HepG2 (cell line): ENCODE measurements at regions not wholly inside any gene's neighbourhood (a gene's known extent, or its start where the extent isn't known, plus 50 kb on each side); places are given as distances from the start of the nearest gene placed in this dataset.
"Not testable (repeated sequence)": the region's sequence is repeated elsewhere in the genome, so short reads cannot be mapped to it uniquely, and the experiment has no call there.

Experiments
- ATAC-seq: fragments of 200-7000 bp; cut with Tn5 transposase; 3 replicates; pipeline ENCODE4 v1.9.1; 2020; ENCODE audit warnings: mild to moderate bottlenecking, moderate library complexity
- BruUV-seq: library from RNA; stranded (reverse); fragments of 400-500 nt; replicated peaks from 2 replicates; lab custom pipeline; 2021; lab: Mats Ljungman, UMichigan
- CTCF ChIA-PET: fragments of 300-600 bp; formaldehyde crosslinking; extraction: SDS; loops from one replicate; lab custom pipeline; 2021; ENCODE audit warnings: low total read pairs, inconsistent platforms, low intra/inter-chr PET ratio; lab: Yijun Ruan, JAX
- POLR2A ChIA-PET: fragments of 350-600 bp; sonication (Branson Sonifier 250); formaldehyde crosslinking; loops from one replicate; lab custom pipeline; 2020; ENCODE audit warnings: antibody characterized with exemption, inconsistent platforms; lab: Yijun Ruan, JAX
- DNase-seq: peaks from one replicate; pipeline ENCODE4 v3.0.0-alpha.2; 2015; ENCODE audit warnings: low spot score
- FAIRE-seq: peaks from 3 replicates; lab custom pipeline; 2011; peaks lifted over from hg19 to GRCh38; lab: Jason Lieb, UNC
- H2AFZ ChIP-seq: one replicate; pipeline ENCODE4 v1.6.1; 2011; ENCODE audit warnings: low read length, inconsistent platforms
- H3K27ac ChIP-seq: fragments of 300-600 bp; 3 replicates; pipeline ENCODE4 v1.8.0; 2011; ENCODE audit warnings: mixed run types, mild to moderate bottlenecking, mixed read lengths, low read length, inconsistent platforms; ENCODE audit not compliant: insufficient read depth; ENCODE audit errors: extremely low read length
- H3K27me3 ChIP-seq, 2 experiments: fragments of 200-600 bp in 1 of 2; 2 replicates in 1 of 2; 3 replicates in 1 of 2; pipeline versions ENCODE4 v1.6.0 to v1.8.0; 2011; ENCODE audit warnings: low read length in 2 of 2, mild to moderate bottlenecking in 2 of 2, moderate library complexity in 2 of 2, inconsistent platforms in 1 of 2; ENCODE audit not compliant: insufficient read depth in 2 of 2, control insufficient read depth in 1 of 2
- H3K36me3 ChIP-seq, 2 experiments: fragments of 200-600 bp in 1 of 2; replicated peaks in 1 of 2; 2 replicates in 1 of 2; 3 replicates in 1 of 2; pipeline versions ENCODE4 v1.5.1 to v1.8.0; 2011; ENCODE audit warnings: low read length in 2 of 2, inconsistent platforms in 1 of 2; ENCODE audit not compliant: insufficient read depth in 2 of 2, control insufficient read depth in 1 of 2
- H3K4me1 ChIP-seq: 2 replicates; pipeline ENCODE4 v1.5.1; 2012; ENCODE audit warnings: low read length, inconsistent platforms; ENCODE audit not compliant: insufficient read depth
- H3K4me2 ChIP-seq: 2 replicates; pipeline ENCODE4 v1.6.0; 2011; ENCODE audit warnings: low read depth, low read length, inconsistent platforms
- H3K4me3 ChIP-seq, 3 experiments: fragments of 200-600 bp in 1 of 3; sonication (generic), shearing (Covaris generic) in 1 of 3; replicated peaks in 1 of 3; 2 replicates each; pipeline ENCODE4 v1.5.1; 2011 to 2016; ENCODE audit warnings: low read length in 3 of 3, inconsistent platforms in 2 of 3, low read depth in 2 of 3, mild to moderate bottlenecking in 2 of 3, control low read depth in 1 of 3, mixed read lengths in 1 of 3; ENCODE audit not compliant: insufficient read depth in 1 of 3
- H3K79me2 ChIP-seq: one replicate; pipeline ENCODE4 v1.6.1; 2011; ENCODE audit warnings: low read length, inconsistent platforms; ENCODE audit not compliant: insufficient read depth
- H3K9ac ChIP-seq: 2 replicates; pipeline ENCODE4 v1.6.0; 2011; ENCODE audit warnings: mild to moderate bottlenecking, low read depth, low read length, inconsistent platforms; ENCODE audit not compliant: insufficient read depth
- H3K9me3 ChIP-seq: 2 replicates; pipeline ENCODE4 v1.5.1; 2012; ENCODE audit warnings: mild to moderate bottlenecking, low read length
- H4K20me1 ChIP-seq: 2 replicates; pipeline ENCODE4 v1.6.0; 2011; ENCODE audit warnings: inconsistent platforms, mild to moderate bottlenecking, low read length, moderate library complexity; ENCODE audit not compliant: insufficient read depth
- JARID2 ChIP-seq: sonication (generic); formaldehyde crosslinking; IDR thresholded peaks from 2 replicates; pipeline ENCODE4 v1.8.1; 2023; ENCODE audit warnings: missing genetic modification reagents, inconsistent platforms; ENCODE audit not compliant: insufficient replicate concordance
- NFE2L2 ChIP-seq: fragments of 150-350 bp; IDR thresholded peaks from 2 replicates; pipeline ENCODE4 v1.6.1; 2014; ENCODE audit warnings: low read length
- TCF7 ChIP-seq: sonication (generic); IDR thresholded peaks from 2 replicates; pipeline ENCODE4 v1.6.1; 2016; ENCODE audit warnings: antibody characterized with exemption, low read depth
- ZBTB1 ChIP-seq: sonication (generic); formaldehyde crosslinking; IDR thresholded peaks from 2 replicates; pipeline ENCODE4 v1.4.0; 2020; ENCODE audit warnings: missing genetic modification reagents, borderline replicate concordance
- ZMYM3 ChIP-seq: sonication (generic); formaldehyde crosslinking; IDR thresholded peaks from 2 replicates; pipeline ENCODE4 v1.5.1; 2020; ENCODE audit warnings: mild to moderate bottlenecking, missing genetic modification reagents
- ZNF253 ChIP-seq: sonication (generic); formaldehyde crosslinking; IDR thresholded peaks from 2 replicates; pipeline ENCODE4 v1.8.0; 2022; ENCODE audit warnings: mild to moderate bottlenecking, missing genetic modification reagents, borderline replicate concordance
- ZNF318 ChIP-seq: sonication (generic); formaldehyde crosslinking; IDR thresholded peaks from 2 replicates; pipeline ENCODE4 v1.4.0; 2020; ENCODE audit warnings: mild to moderate bottlenecking, missing genetic modification reagents
- ZNF615 ChIP-seq: sonication (generic); formaldehyde crosslinking; IDR thresholded peaks from 2 replicates; pipeline ENCODE4 v1.5.0; 2020; ENCODE audit warnings: mild to moderate bottlenecking, missing genetic modification reagents, borderline replicate concordance
- ZNF646 ChIP-seq: sonication (generic); formaldehyde crosslinking; IDR thresholded peaks from 2 replicates; pipeline ENCODE4 v1.9.0; 2021; ENCODE audit warnings: mild to moderate bottlenecking, missing genetic modification reagents
- WGBS: methylation state at CpG from one replicate; pipeline ENCODE4 v1.1.6; 2017; ENCODE audit warnings: low lambda C conversion rate; 5-methylcytosine and 5-hydroxymethylcytosine counted together
- in situ Hi-C: cut with HindIII; loops from 2 replicates; pipeline ENCODE4 v1.10.0; 2017; ENCODE audit warnings: low pct_unique_long_range_greater_than_20kb; ENCODE audit not compliant: extremely low pct_ligation_motif_present
- intact Hi-C: fragments of 100-400 bp; cut with micrococcal nuclease; formaldehyde crosslinking; loops from one replicate; pipeline ENCODE4 v1.10.0; 2022; ENCODE audit not compliant: unreplicated experiment

GRCh38 chr3:81063896-81064295, 697.5 kb downstream of the GBE1 start (continued):
- TF ChIP-seq ZNF318: no peak
- TF ChIP-seq ZNF253 (CRISPR knock-in tag): no peak
- TF ChIP-seq JARID2 (CRISPR knock-in tag): no peak
- TF ChIP-seq ZMYM3 (CRISPR knock-in tag): no peak
- no peak for TF ChIP-seq NFE2L2
- TF ChIP-seq ZBTB1 (CRISPR knock-in tag): no peak
- no peak for TF ChIP-seq ZNF646 (CRISPR knock-in tag)
- no peak for TF ChIP-seq ZNF615 (CRISPR knock-in tag)
- no peak for TF ChIP-seq TCF7

GRCh38 chr3:81051133-81051532, 710.3 kb downstream of the GBE1 start:
- DNase-seq, H2AFZ ChIP-seq, H3K27ac ChIP-seq, H3K4me3 ChIP-seq, H3K9me3 ChIP-seq, H3K36me3 ChIP-seq, H3K27me3 ChIP-seq, POLR2A ChIA-PET, H4K20me1 ChIP-seq, FAIRE-seq, H3K9ac ChIP-seq, BruUV-seq, H3K4me2 ChIP-seq, H3K79me2 ChIP-seq, in situ Hi-C loops, ATAC-seq, intact Hi-C loops, H3K4me1 ChIP-seq, CTCF ChIA-PET: not testable (repeated sequence)
- WGBS: no CpG with 5 or more reads among the region's 2 CpGs
